ENCODE measurements at regions not wholly inside any gene's neighbourhood (a gene's known extent, or its start where the extent isn't known, plus 50 kb on each side); places are given as distances from the start of the nearest gene placed in this dataset.

DNA sequence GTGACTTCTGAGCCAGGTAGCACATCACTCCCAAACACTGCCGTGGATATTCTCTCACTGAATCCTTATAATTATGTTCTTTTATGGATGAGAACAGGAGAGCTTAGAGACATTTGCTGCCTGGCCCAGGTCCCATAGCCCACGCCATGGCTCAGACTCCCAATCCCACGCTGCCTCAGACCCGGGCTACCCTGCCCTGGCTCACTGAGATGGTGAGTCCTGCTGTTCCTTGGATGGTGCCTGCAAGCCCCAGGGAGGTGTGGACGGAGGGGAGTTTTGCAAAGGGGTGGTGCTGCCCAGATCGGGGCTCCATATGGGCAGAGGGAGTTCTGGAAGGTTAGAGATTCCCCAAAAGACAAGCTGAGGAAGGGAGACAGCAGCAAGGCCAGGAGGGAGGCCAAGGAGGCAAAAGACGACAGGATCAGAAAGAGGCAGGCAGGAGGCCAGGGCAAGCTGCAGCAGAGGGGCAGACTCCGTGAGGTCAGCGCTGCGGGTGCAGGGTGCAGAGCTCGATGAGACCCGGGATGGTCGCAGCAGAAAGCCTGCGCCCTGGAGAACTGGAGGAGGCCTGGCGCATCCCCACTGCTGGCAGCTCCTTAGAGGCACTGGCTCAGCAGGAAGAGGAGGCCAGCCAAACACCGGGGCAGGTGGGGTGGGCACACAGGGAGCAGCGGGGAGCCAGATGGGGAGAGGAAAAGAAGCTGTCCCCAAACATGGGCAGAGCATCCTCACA is 95.7 kb upstream of the ALDH1A3 start:
- no peak for DNase-seq (ENCODE audit: low spot score)

GRCh38 chr15:100784493-100785180 is 95.0 kb upstream of the ALDH1A3 start:
- DNase-seq (ENCODE audit: low spot score), result no peak

DNA sequence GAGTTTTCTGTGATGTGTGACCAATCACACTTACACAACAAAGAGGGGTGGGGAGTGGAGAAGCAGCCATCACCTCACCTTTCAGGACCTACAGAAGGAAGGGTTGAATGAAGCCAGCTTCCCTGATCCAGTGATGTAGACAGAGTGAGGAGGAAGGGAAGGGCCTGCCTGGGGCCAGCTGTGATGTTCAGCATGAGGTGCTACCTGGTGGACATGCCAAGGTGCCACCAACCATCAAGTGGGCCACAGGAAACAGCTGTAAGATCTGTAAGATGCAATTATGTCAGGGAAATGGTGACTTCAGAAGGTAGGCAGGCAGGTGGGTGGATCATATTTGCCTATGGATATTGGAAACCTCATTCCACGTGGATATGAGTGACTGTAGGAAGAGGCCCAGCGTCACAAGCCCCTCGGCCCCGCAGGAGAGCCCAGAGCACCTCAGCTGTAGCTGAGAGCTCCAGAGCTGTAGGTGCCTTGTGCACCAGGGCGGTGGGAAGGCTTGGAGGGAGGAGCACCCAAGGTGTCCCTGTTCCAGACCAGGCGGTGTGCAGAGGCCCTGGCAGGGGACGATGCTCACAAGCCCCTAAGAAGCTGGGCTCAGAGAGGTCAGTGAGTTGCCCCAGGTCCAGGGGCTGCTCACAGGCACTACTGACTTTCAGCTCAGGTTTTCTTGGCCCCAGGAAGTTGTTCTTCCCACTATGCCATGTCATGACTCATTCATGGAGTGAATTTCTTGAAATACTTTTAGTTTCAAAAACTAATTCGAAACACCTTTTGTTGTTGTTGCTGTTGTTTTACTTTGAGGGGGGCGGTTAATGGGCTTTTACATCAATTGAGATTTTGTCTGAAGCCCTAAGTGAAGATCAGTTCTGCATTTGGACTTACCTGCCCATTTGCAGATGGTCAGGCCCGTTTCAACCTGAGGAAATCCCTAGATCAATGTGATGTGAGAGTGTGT is 94.2 kb upstream of the ALDH1A3 start:
- DNase-seq (ENCODE audit: low spot score), result no peak

GRCh38 chr15:100786139-100786531 is 93.5 kb upstream of the ALDH1A3 start:
- DNase-seq (ENCODE audit: low spot score), result no peak

DNA sequence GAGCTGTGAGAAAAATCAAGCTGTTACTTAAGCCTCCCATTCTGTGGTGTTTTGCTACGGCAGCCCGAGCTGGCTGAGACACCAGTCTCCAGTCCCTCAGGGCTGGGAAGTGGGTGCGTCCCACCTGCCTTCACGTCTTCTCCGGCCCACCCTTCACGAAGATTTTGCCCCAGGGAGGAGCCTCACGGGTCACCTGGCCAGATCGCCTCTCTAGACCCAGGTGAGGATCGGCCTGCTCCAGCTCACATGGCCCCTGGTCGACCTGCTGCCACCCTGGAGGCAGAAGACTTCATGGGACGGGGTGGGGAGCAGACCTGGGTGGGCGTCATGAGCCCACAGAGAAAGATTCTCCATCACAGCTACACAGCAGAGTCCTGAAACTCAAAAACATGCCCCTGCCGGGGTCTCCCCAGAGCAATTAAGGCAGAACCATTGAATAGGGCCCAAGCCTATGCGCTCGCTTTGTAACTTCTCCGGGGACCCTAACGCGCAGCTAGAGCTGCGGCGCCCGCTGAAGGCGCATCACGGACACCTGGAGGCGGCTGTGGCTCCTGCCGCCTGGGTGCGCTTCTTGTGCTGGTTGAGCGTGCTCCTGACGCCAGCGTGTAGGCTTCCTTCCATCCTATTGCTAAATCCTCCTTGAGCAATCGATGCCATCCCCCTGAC is 92.6 kb upstream of the ALDH1A3 start:
- DNase-seq (ENCODE audit: low spot score), result no peak

GRCh38 chr15:100787567-100788417 is 91.8 kb upstream of the ALDH1A3 start:
- DNase-seq (ENCODE audit: low spot score), result no peak

- no peak for DNase-seq (ENCODE audit: low spot score)
These were observed 91.1 kb upstream of the ALDH1A3 start for GRCh38 chr15:100788418-100789105.

DNA sequence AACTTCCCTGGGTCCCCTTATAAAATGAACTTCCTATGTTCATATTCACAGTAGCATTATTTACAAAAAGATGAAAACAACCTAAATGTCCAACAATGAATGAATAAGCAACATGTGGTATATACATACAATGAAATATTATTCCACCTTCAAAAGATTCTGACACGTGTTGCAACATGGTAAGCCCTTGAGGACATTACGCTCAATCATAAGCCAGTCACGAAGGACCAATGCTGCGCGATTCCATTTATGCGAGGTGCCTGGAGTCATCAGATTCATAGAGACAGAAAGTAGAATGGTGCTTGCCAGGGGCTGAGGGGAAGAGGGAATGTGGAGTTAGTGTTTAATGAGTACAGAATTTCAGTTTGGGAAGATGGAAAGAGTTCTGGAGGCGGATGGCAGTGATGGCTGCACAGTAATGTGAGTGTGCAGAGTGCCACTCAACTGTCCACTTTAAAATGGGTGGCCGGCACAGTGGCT is 88.8 kb upstream of the ALDH1A3 start:
- no peak for DNase-seq (ENCODE audit: low spot score)

DNA sequence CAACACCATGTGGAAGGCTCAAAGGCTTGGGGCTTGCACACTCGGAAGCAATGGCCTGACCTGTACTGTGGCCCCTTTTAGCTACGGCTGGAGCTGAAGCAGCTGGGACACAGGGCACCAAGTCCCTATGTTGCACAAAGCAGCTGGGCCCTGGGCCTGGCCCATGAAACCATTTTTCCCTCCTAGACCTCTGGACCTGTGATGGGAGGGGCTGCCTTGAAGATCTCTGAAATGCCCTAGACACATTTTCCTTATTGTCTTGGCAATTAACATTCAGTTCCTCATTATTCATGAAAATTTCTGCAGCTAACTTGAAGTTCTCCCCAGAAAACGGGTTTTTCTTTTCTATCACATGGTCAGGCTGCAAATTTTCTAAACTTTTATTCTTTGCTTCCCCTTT is 85.6 kb upstream of the ALDH1A3 start:
- DNase-seq (ENCODE audit: low spot score), result no peak

DNA sequence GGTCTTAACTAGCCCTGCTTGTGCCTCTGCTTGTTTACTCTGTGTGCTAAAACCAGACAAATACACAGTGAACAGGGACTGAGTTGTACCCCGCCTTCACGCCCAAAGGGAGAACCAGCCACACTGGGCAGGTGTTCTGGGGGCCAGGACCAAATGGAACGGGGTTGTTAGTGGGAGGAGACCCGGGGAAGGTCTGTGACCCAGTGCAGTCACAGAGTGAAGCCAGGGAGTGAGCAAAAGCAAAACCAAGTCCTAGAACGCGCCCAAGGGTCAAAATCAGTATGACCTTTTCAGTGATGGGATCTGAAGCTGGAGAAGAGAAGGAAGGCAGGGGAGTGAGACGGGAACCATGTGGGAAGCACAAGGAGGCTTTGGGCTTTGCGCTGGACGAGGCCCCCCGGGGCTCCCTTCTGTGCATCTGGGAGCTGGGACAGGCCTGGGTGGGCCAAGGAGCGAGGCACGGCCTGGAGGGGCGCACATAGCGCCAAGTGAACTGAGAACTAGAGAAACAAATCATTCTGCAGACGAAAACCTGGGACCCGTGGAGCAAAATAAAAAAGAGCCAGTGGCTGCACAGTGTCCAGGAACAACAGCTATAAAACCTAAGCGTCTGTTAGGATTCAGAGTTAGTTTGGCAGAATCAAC is 78.3 kb upstream of the ALDH1A3 start:
- DNase-seq (ENCODE audit: low spot score), result no peak

- DNase-seq (ENCODE audit: low spot score), result no peak
These were observed 77.0 kb upstream of the ALDH1A3 start for GRCh38 chr15:100802421-100803170.

DNA sequence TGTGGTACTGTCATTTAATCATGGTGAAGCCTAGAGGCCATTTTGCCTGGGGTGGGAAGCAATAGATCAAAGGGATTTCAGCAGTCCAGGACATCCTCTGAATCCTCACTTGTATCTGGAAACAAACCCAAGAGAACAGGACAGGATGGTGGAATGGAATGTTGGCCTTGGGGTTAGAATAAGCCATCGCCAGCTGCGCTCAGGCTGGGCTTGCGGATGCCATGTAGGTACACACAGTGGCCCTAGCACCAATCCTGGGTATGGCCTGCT is 76.5 kb upstream of the ALDH1A3 start:
- DNase-seq (ENCODE audit: low spot score), result no peak

DNA sequence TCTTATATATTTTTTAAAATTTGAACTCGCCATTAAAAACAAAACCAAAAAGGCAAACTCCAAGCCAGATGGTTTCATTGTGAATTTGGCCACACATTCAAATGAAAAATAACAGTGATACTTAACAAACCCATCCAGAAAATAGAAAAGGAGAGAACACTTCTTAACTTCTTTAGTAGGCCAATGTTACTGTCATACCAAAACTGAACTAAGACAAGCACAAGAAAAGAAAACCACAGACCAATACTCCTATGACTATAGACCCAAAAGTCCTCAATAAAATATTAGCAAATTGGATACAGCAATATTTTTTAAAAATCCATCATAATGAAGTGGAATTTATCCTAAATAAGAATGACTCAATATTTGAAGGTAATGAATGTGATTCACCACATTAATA is 73.5 kb upstream of the ALDH1A3 start:
- DNase-seq (ENCODE audit: low spot score), result no peak

- no peak for DNase-seq (ENCODE audit: low spot score)
These were observed 72.6 kb upstream of the ALDH1A3 start for GRCh38 chr15:100807028-100807427.

GRCh38 chr15:100808691-100809090 is 70.9 kb upstream of the ALDH1A3 start:
- DNase-seq (ENCODE audit: low spot score), result no peak

GRCh38 chr15:100809151-100809550 is 70.5 kb upstream of the ALDH1A3 start:
- no peak for DNase-seq (ENCODE audit: low spot score)

- no peak for DNase-seq (ENCODE audit: low spot score)
These were observed 70.0 kb upstream of the ALDH1A3 start for GRCh38 chr15:100809587-100809986.

- DNase-seq (ENCODE audit: low spot score), result no peak
These were observed 69.4 kb upstream of the ALDH1A3 start for GRCh38 chr15:100810229-100810628.

- no peak for DNase-seq (ENCODE audit: low spot score)
These were observed 68.8 kb upstream of the ALDH1A3 start for GRCh38 chr15:100810831-100811230.

Data from GM03348 (cell line).